ENCODE measurements at regions not wholly inside any gene's neighbourhood (a gene's known extent, or its start where the extent isn't known, plus 50 kb on each side); places are given as distances from the start of the nearest gene placed in this dataset.

- TF ChIP-seq CTCF (IDR thresholded peaks at IDR 0.05; ENCODE audit: low read depth, low read length, missing control alignments) = no peak
- H3K4me3 ChIP-seq (ENCODE audit: low read depth, low read length) = no peak overlapping the region
- in situ Hi-C loops (cut with HindIII; ENCODE audit: low sequenced_read_pairs) = no loop called here
- DNase-seq (ENCODE audit: low read depth) = no peak
Measured at GRCh38 chr9:87269296-87270176, 228.1 kb upstream of the DAPK1 start.

DNA sequence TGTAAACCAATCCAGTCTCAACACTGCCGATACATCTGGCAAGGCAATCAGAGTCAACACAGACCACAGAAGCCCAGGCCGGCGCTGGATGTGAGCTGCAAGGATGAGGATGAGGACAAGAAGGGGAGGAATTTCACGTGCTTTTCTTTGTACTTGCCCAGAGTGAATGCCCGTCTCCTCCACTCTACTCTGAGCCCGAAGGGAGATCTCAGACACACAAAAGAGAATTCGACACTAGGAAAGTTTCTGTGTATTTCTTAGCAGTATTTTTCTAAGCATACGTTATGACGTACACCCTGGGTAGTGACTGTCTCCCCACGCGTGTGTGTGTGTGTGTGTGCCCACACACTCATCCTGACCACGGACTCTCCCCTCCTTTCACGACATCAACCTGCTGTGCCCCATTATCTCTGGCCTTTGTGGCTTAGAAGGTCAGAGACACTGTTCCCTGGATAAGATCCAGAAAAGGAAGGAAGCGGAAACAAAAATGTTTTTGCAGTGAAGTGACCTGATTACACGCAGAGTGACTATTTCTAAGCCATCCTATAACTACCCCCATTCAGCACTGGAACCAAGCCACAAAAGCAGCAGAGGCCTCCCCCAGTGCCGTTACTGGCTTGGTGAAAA, 227.3 kb upstream of the DAPK1 start:
- DNase-seq (ENCODE audit: low read depth) = peak; percentile 65
- in situ Hi-C loops (cut with HindIII; ENCODE audit: low sequenced_read_pairs) = no loop called here
- H3K4me3 ChIP-seq (ENCODE audit: low read depth, low read length) = no peak overlapping the region
- no peak for TF ChIP-seq CTCF (IDR thresholded peaks at IDR 0.05; ENCODE audit: low read depth, low read length, missing control alignments)

- TF ChIP-seq CTCF (IDR thresholded peaks at IDR 0.05; ENCODE audit: low read depth, low read length, missing control alignments) = no peak
- H3K4me3 ChIP-seq (ENCODE audit: low read depth, low read length) = no peak overlapping the region
- in situ Hi-C loops (cut with HindIII; ENCODE audit: low sequenced_read_pairs) = no loop called here
Measured at GRCh38 chr9:87270848-87271234, 226.8 kb upstream of the DAPK1 start.

GRCh38 chr9:87271696-87272477, 225.8 kb upstream of the DAPK1 start:
- H3K4me3 ChIP-seq (ENCODE audit: low read depth, low read length) = no peak overlapping the region
- in situ Hi-C loops (cut with HindIII; ENCODE audit: low sequenced_read_pairs) = no loop called here
- no peak for TF ChIP-seq CTCF (IDR thresholded peaks at IDR 0.05; ENCODE audit: low read depth, low read length, missing control alignments)
- DNase-seq (ENCODE audit: low read depth) = no peak

More at GRCh38 chr9:87270848-87271234, 226.8 kb upstream of the DAPK1 start:
- DNase-seq (ENCODE audit: low read depth) = no peak

GRCh38 chr9:87275047-87275725, 222.5 kb upstream of the DAPK1 start:
- peak overlapping the region; percentile 11 for H3K4me3 ChIP-seq (ENCODE audit: low read depth, low read length)
- TF ChIP-seq CTCF (IDR thresholded peaks at IDR 0.05; ENCODE audit: low read depth, low read length, missing control alignments) = no peak
- DNase-seq (ENCODE audit: low read depth) = no peak
- in situ Hi-C loops (cut with HindIII; ENCODE audit: low sequenced_read_pairs) = no loop called here

DNA sequence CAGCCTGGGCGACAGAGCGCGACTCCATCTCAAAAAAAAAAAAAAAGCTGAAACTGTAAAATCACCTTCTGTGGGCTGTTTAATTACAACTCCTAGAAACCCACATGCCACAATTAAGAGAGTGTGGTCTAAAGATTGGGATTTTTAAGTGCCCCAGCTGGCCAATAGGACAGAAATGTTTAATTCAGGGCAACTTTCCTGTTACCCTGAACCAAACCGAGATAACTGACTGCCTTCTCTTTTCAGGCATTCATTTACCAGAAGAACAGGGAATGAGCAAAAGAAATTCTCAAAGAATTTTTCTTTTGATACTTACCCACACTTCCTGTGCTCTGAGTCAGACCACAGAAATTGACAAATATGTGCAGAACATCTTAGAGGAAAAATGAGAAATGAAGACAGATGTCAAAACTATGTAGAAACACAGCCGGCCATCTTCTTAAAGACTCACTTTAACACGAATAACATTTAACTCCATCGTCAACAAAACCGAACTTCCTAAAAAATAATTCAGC, 221.3 kb upstream of the DAPK1 start:
- DNase-seq (ENCODE audit: low read depth) = peak; percentile 80

More for the DNA sequence above, 221.3 kb upstream of the DAPK1 start:
- H3K4me3 ChIP-seq (ENCODE audit: low read depth, low read length) = no peak overlapping the region
- TF ChIP-seq CTCF (IDR thresholded peaks at IDR 0.05; ENCODE audit: low read depth, low read length, missing control alignments) = no peak
- in situ Hi-C loops (cut with HindIII; ENCODE audit: low sequenced_read_pairs) = no loop called here

All from astrocyte of the cerebellum (primary cell).